Tibial artery (tissue), 4 donors: ENCODE measurements at regions not wholly inside any gene's neighbourhood (a gene's known extent, or its start where the extent isn't known, plus 50 kb on each side); places are given as distances from the start of the nearest gene placed in this dataset.
A peak's percentile ranks its signal among the peaks of the same experiment; 100 is the strongest.

Source experiments
- DNase-seq, 2 donors: peaks; one replicate each; pipeline ENCODE4 v3.0.0-alpha.2; 2019
- H3K27ac ChIP-seq, 2 donors: fragments of 200-600 bp; sonication (generic) in 1 of 2; 1 replicate in 1 of 2; 2 replicates in 1 of 2; pipeline ENCODE4 v1.5.1; 2018 to 2019; ENCODE audit warnings: mild to moderate bottlenecking in 1 of 2
- H3K27me3 ChIP-seq, 2 donors: fragments of 200-600 bp; sonication (generic) in 1 of 2; one replicate each; pipeline versions ENCODE4 v1.5.1 to v1.6.0; 2016 to 2019
- H3K36me3 ChIP-seq, 3 donors: fragments of 200-600 bp; sonication (generic) in 2 of 3; one replicate each; pipeline ENCODE4 v1.5.1; 2016 to 2019; ENCODE audit warnings: mild to moderate bottlenecking in 2 of 3
- H3K4me1 ChIP-seq, 4 donors: fragments of 200-600 bp; sonication (generic) in 2 of 4; 1 replicate in 3 of 4; 2 replicates in 1 of 4; pipeline ENCODE4 v1.5.1; 2016 to 2019
- H3K4me3 ChIP-seq, 2 donors: fragments of 200-600 bp; sonication (generic) in 1 of 2; 1 replicate in 1 of 2; 2 replicates in 1 of 2; pipeline ENCODE4 v1.5.1; 2018 to 2019; ENCODE audit warnings: mild to moderate bottlenecking in 2 of 2
- H3K9me3 ChIP-seq, 3 donors: fragments of 200-600 bp; sonication (generic) in 1 of 3; one replicate each; pipeline ENCODE4 v1.5.1; 2016 to 2019
- CTCF ChIP-seq, 2 experiments: fragments of 200-600 bp in 1 of 2; fragments of 450-650 bp in 1 of 2; IDR thresholded peaks; one replicate each; pipeline ENCODE4 v1.5.1; 2017 to 2019; ENCODE audit warnings: antibody characterized with exemption in 2 of 2, mild to moderate bottlenecking in 1 of 2, moderate library complexity in 1 of 2
- intact Hi-C: fragments of 100-400 bp; cut with DNase I; formaldehyde crosslinking; loops from one replicate; pipeline ENCODE4 v1.15.0; 2023; ENCODE audit warnings: low total_unique reads

GRCh38 chr15:25055356-25056068, 100.7 kb downstream of the SNRPN start:
- peaks cover 29 to 100% (median 100%) of the 10 kb centered on the region in 3 donors for H3K9me3 ChIP-seq
- no peaks in the 10 kb centered on the region for H3K27me3 ChIP-seq
- no peak overlapping the region for H3K4me3 ChIP-seq
- peaks cover 100% of the 10 kb centered on the region in 3 donors for H3K36me3 ChIP-seq
- intact Hi-C loops: no loop called here
- no peak overlapping the region for H3K27ac ChIP-seq
- TF ChIP-seq CTCF (IDR thresholded peaks at IDR 0.05): no peak
- H3K4me1 ChIP-seq: no peaks in the 10 kb centered on the region
- DNase-seq: peak in 1 of 2 donors; percentile 29

GRCh38 chr15:25056484-25057425, 102.0 kb downstream of the SNRPN start:
- H3K27me3 ChIP-seq: no peaks in the 10 kb centered on the region
- peak in 1 of 2 donors; percentile 53 for DNase-seq
- no peak overlapping the region for H3K27ac ChIP-seq
- no peak for TF ChIP-seq CTCF (IDR thresholded peaks at IDR 0.05)
- H3K4me1 ChIP-seq: no peaks in the 10 kb centered on the region
- H3K36me3 ChIP-seq: peaks cover 100% of the 10 kb centered on the region in 3 donors
- H3K4me3 ChIP-seq: no peak overlapping the region
- intact Hi-C loops: no loop called here
- peaks cover 31 to 100% (median 100%) of the 10 kb centered on the region in 3 donors for H3K9me3 ChIP-seq

GRCh38 chr15:25057574-25057973, 102.8 kb downstream of the SNRPN start:
- intact Hi-C loops: no loop called here
- no peak overlapping the region for H3K27ac ChIP-seq
- H3K4me3 ChIP-seq: no peak overlapping the region
- TF ChIP-seq CTCF (IDR thresholded peaks at IDR 0.05): no peak
- H3K36me3 ChIP-seq: peaks cover 100% of the 10 kb centered on the region in 3 donors
- no peaks in the 10 kb centered on the region for H3K27me3 ChIP-seq
- DNase-seq: peak in 1 of 2 donors; percentile 37
- peaks cover 28 to 100% (median 100%) of the 10 kb centered on the region in 3 donors for H3K9me3 ChIP-seq
- no peaks in the 10 kb centered on the region for H3K4me1 ChIP-seq

- Histone ChIP-seq H3K36me3 (peaks cover 100% of the 10 kb centered on the region in 3 donors), H3K4me3 (no peak overlapping the region), H3K4me1 (no peaks in the 10 kb centered on the region), H3K27me3 (no peaks in the 10 kb centered on the region), H3K9me3 (peaks cover 31 to 100% (median 100%) of the 10 kb centered on the region in 3 donors), H3K27ac (no peak overlapping the region)
- intact Hi-C loops: no loop called here
- DNase-seq: peak in 1 of 2 donors; percentile 59
- TF ChIP-seq CTCF (IDR thresholded peaks at IDR 0.05): no peak
Observed at GRCh38 chr15:25058080-25058785, 103.4 kb downstream of the SNRPN start.

- H3K9me3 ChIP-seq: peaks cover 39 to 100% (median 100%) of the 10 kb centered on the region in 3 donors
- H3K27ac ChIP-seq: no peak overlapping the region
- H3K4me3 ChIP-seq: no peak overlapping the region
- H3K4me1 ChIP-seq: no peaks in the 10 kb centered on the region
- H3K36me3 ChIP-seq: peaks cover 100% of the 10 kb centered on the region in 3 donors
- intact Hi-C loops: no loop called here
- H3K27me3 ChIP-seq: no peaks in the 10 kb centered on the region
- no peak for TF ChIP-seq CTCF (IDR thresholded peaks at IDR 0.05)
- DNase-seq: peak in 1 of 2 donors; percentile 48
Observed at GRCh38 chr15:25059698-25060471, 105.1 kb downstream of the SNRPN start.
